OCI-LY1 (cell line): ENCODE measurements at regions not wholly inside any gene's neighbourhood (a gene's known extent, or its start where the extent isn't known, plus 50 kb on each side); places are given as distances from the start of the nearest gene placed in this dataset.

Experiments used
- H2AFZ ChIP-seq: fragments of 200-600 bp; sonication (generic), shearing (Covaris generic); 2 replicates; pipeline ENCODE4 v1.6.0; 2014; ENCODE audit warnings: antibody characterized with exemption, mild to moderate bottlenecking, low read length
- H3F3A ChIP-seq: fragments of 200-600 bp; sonication (generic), shearing (Covaris generic); 2 replicates; pipeline ENCODE4 v1.6.0; 2014; ENCODE audit warnings: mild to moderate bottlenecking, antibody characterized with exemption, low read length, moderate library complexity; ENCODE audit not compliant: insufficient read depth
- H3K27ac ChIP-seq: fragments of 200-600 bp; sonication (generic); 2 replicates; pipeline ENCODE4 v1.5.1; 2014; ENCODE audit warnings: low read length, mixed run types, mild to moderate bottlenecking, low read depth; ENCODE audit not compliant: poor library complexity, severe bottlenecking
- H3K27me3 ChIP-seq: fragments of 200-600 bp; sonication (generic); 2 replicates; pipeline ENCODE4 v1.6.0; 2014; ENCODE audit warnings: antibody characterized with exemption, mild to moderate bottlenecking, low read length, moderate library complexity; ENCODE audit not compliant: insufficient read depth
- H3K36me3 ChIP-seq: fragments of 200-600 bp; sonication (generic); 2 replicates; pipeline ENCODE4 v1.6.1; 2014; ENCODE audit warnings: mild to moderate bottlenecking, antibody characterized with exemption, low read length, moderate library complexity, mixed read lengths; ENCODE audit not compliant: insufficient read depth
- H3K4me1 ChIP-seq: fragments of 200-600 bp; sonication (generic); 2 replicates; pipeline ENCODE4 v1.5.1; 2014; ENCODE audit warnings: mild to moderate bottlenecking, low read length, moderate library complexity; ENCODE audit not compliant: insufficient read depth, severe bottlenecking
- H3K4me2 ChIP-seq: fragments of 200-600 bp; sonication (generic), shearing (Covaris generic); 2 replicates; pipeline ENCODE4 v1.6.1; 2014; ENCODE audit warnings: low read length
- H3K4me3 ChIP-seq: fragments of 200-600 bp; sonication (generic); 2 replicates; pipeline ENCODE4 v1.5.1; 2014; ENCODE audit warnings: low read length, low read depth, mild to moderate bottlenecking, mixed read lengths; ENCODE audit not compliant: poor library complexity, severe bottlenecking
- H3K79me2 ChIP-seq: fragments of 200-600 bp; shearing (Covaris generic); 2 replicates; pipeline ENCODE4 v1.6.1; 2016; ENCODE audit warnings: mixed run types, low read length, mixed read lengths; ENCODE audit not compliant: insufficient read depth
- H3K9ac ChIP-seq: fragments of 200-600 bp; sonication (generic), shearing (Covaris generic); 2 replicates; pipeline ENCODE4 v1.6.1; 2014; ENCODE audit warnings: mild to moderate bottlenecking, low read length, mixed read lengths
- H3K9me2 ChIP-seq: fragments of 200-600 bp; sonication (generic), shearing (Covaris generic); 2 replicates; pipeline ENCODE4 v1.6.1; 2014; ENCODE audit warnings: low read depth, mild to moderate bottlenecking, low read length, mixed read lengths
- H3K9me3 ChIP-seq: fragments of 200-600 bp; shearing (Covaris generic); 2 replicates; pipeline ENCODE4 v1.6.1; 2014; ENCODE audit warnings: low read length, mixed read lengths
- H4K20me1 ChIP-seq: fragments of 200-600 bp; sonication (generic), shearing (Covaris generic); 2 replicates; pipeline ENCODE4 v1.6.0; 2016; ENCODE audit warnings: mild to moderate bottlenecking, low read length; ENCODE audit not compliant: insufficient read depth
- EZH2 ChIP-seq: fragments of 200-600 bp; sonication (generic), shearing (Covaris generic); IDR thresholded peaks from 2 replicates; pipeline ENCODE4 v1.8.0; 2017; ENCODE audit warnings: borderline replicate concordance, mixed run types, mild to moderate bottlenecking, antibody characterized with exemption, low read length, moderate library complexity, mixed read lengths
- TF ChIP-seq, protein P1 (sequence below): fragments of 200-600 bp; sonication (generic), shearing (Covaris generic); IDR thresholded peaks from 2 replicates; pipeline ENCODE4 v1.5.1; 2017; ENCODE audit warnings: mild to moderate bottlenecking, antibody characterized with exemption, low read length, moderate library complexity, mixed read lengths

DNA sequence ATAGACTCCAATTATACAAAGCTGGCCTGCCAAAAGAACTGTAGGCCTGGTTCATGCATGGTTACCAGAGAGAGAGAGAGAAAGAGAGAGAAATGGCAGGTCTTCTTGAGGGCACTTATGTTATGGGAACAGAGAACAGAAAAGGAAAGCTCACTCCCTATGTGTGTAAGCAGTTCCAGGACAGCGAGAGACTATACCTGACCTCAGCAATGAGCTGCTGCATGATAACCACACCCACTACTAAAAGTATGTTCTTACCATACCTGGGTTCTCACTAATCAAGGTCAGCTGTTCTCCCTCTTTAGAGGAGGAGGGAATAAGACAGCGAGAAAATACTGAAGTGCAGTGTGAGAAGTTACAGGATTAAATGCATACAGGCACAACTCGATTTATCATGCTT lies 583.3 kb downstream of the GBA3 start:
- Histone ChIP-seq H3K79me2 (no peaks in the 10 kb centered on the region), H3K36me3 (no peaks in the 10 kb centered on the region), H3K9me3 (no peaks in the 10 kb centered on the region), H2AFZ (no peak overlapping the region), H3K9ac (no peak overlapping the region), H3K27ac (no peak overlapping the region), H3K27me3 (no peaks in the 10 kb centered on the region), H3K4me3 (no peak overlapping the region), H3K4me1 (no peaks in the 10 kb centered on the region), H3K4me2 (no peak overlapping the region), H4K20me1 (no peaks in the 10 kb centered on the region), H3F3A (no peaks in the 10 kb centered on the region), H3K9me2 (no peaks in the 10 kb centered on the region)
- TF ChIP-seq, protein P1, sequence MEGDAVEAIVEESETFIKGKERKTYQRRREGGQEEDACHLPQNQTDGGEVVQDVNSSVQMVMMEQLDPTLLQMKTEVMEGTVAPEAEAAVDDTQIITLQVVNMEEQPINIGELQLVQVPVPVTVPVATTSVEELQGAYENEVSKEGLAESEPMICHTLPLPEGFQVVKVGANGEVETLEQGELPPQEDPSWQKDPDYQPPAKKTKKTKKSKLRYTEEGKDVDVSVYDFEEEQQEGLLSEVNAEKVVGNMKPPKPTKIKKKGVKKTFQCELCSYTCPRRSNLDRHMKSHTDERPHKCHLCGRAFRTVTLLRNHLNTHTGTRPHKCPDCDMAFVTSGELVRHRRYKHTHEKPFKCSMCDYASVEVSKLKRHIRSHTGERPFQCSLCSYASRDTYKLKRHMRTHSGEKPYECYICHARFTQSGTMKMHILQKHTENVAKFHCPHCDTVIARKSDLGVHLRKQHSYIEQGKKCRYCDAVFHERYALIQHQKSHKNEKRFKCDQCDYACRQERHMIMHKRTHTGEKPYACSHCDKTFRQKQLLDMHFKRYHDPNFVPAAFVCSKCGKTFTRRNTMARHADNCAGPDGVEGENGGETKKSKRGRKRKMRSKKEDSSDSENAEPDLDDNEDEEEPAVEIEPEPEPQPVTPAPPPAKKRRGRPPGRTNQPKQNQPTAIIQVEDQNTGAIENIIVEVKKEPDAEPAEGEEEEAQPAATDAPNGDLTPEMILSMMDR: no peak
- TF ChIP-seq EZH2: no peak

DNA sequence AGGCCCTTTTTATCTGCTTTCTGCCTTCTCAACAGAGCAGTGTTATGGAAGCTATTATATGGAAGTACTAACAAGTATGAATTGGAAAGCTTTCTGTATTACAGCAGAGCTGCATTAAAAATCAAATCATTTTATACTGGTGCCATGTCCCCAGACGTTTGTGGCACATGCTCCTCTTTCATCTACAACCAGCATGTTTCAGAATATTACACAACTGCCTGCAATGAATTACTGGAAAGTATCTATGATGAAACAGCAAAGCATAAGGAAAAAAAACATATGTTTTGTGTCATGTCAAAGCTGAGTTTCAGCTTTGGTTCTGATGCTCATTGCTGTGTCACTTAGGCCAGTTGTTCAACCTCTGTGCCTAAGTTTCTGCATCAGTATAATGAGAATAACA lies 576.8 kb downstream of the GBA3 start:
- Histone ChIP-seq H3K9me2 (no peaks in the 10 kb centered on the region), H3K9me3 (no peaks in the 10 kb centered on the region), H3K27me3 (no peaks in the 10 kb centered on the region), H2AFZ (no peak overlapping the region), H3K4me1 (no peaks in the 10 kb centered on the region), H3K36me3 (no peaks in the 10 kb centered on the region), H3K4me2 (no peak overlapping the region), H4K20me1 (no peaks in the 10 kb centered on the region), H3K79me2 (no peaks in the 10 kb centered on the region), H3K4me3 (no peak overlapping the region), H3K27ac (no peak overlapping the region), H3F3A (no peaks in the 10 kb centered on the region), H3K9ac (no peak overlapping the region)
- TF ChIP-seq, protein P1: no peak
- no peak for TF ChIP-seq EZH2

DNA sequence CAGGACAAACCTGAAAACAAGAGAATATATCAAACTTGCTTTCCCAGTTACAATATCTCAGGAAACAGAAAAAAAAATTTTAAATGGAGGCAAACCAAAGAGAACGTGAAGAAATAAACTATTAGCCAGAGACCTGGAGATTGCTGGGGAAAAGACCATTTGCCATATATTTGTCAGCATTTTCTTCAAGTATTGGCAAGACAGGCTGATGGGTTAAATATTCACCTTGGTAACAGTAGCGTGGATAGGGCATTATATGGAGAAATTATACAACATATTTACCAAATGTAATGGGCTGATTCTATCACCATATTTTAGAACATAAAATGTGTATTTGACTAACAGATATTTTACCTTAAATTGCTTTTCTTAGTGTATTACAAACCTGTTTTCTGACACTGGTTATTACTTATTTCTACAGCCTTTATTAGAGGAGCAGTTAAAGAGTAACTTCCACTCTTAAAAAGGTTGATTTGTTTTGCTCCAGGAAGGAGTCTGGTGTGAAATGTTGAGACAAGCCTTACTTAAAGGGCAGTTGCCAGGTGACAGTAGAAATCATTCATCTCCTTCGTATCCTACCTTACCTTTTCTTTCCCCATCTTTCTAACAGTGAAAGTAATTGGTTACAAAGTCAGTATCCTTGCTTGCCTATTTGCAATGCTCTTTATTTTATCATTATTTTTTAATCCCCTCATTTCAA lies 575.5 kb downstream of the GBA3 start:
- TF ChIP-seq, protein P1: no peak
- TF ChIP-seq EZH2: no peak
- Histone ChIP-seq H3K4me1 (no peaks in the 10 kb centered on the region), H4K20me1 (no peaks in the 10 kb centered on the region), H3K4me2 (no peak overlapping the region), H3F3A (no peaks in the 10 kb centered on the region), H3K27me3 (no peaks in the 10 kb centered on the region), H3K9me3 (no peaks in the 10 kb centered on the region), H3K79me2 (no peaks in the 10 kb centered on the region), H3K9ac (no peak overlapping the region), H2AFZ (no peak overlapping the region), H3K4me3 (no peak overlapping the region), H3K27ac (no peak overlapping the region), H3K9me2 (no peaks in the 10 kb centered on the region), H3K36me3 (no peaks in the 10 kb centered on the region)
